Suprapubic skin (tissue), 3 donors: ENCODE measurements at regions not wholly inside any gene's neighbourhood (a gene's known extent, or its start where the extent isn't known, plus 50 kb on each side); places are given as distances from the start of the nearest gene placed in this dataset.

Source experiments
- POLR2A ChIP-seq, 2 donors: fragments of 450-650 bp; IDR thresholded peaks; one replicate each; pipeline ENCODE4 v1.6.1; 2017; ENCODE audit warnings: antibody characterized with exemption in 2 of 2, mild to moderate bottlenecking in 2 of 2, moderate library complexity in 2 of 2
- TF ChIP-seq, protein P1 (sequence below), 2 donors: fragments of 200-600 bp in 1 of 2; fragments of 450-650 bp in 1 of 2; sonication (generic) in 1 of 2; IDR thresholded peaks; one replicate each; pipeline ENCODE4 v1.5.1; 2016 to 2019; ENCODE audit warnings: antibody characterized with exemption in 2 of 2, mild to moderate bottlenecking in 1 of 2, moderate library complexity in 1 of 2

DNA sequence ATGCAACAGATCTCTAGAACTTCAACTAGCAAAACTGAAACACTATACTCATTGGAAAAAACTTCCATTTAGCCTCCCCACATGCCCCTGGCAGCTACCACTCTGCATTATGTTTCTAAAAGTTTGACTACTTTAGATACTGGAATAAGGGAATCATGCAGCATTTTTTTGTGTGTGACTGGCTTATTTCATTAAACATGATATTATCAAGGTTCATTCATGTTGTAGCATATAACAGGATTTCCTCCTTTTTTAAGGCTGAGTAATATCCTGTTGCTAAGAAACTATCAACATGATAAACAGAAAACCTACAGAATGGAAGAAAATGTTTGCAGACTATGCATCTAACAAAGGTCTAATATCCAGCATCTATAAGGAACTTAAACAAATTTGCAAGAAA lies 597.9 kb downstream of the DMRTA1 start:
- TF ChIP-seq, protein P1, sequence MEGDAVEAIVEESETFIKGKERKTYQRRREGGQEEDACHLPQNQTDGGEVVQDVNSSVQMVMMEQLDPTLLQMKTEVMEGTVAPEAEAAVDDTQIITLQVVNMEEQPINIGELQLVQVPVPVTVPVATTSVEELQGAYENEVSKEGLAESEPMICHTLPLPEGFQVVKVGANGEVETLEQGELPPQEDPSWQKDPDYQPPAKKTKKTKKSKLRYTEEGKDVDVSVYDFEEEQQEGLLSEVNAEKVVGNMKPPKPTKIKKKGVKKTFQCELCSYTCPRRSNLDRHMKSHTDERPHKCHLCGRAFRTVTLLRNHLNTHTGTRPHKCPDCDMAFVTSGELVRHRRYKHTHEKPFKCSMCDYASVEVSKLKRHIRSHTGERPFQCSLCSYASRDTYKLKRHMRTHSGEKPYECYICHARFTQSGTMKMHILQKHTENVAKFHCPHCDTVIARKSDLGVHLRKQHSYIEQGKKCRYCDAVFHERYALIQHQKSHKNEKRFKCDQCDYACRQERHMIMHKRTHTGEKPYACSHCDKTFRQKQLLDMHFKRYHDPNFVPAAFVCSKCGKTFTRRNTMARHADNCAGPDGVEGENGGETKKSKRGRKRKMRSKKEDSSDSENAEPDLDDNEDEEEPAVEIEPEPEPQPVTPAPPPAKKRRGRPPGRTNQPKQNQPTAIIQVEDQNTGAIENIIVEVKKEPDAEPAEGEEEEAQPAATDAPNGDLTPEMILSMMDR (IDR thresholded peaks at IDR 0.05): no peak
- TF ChIP-seq POLR2A (IDR thresholded peaks at IDR 0.05): no peak
